ENCODE measurements at regions not wholly inside any gene's neighbourhood (a gene's known extent, or its start where the extent isn't known, plus 50 kb on each side); places are given as distances from the start of the nearest gene placed in this dataset.
"Not testable (repeated sequence)": the region's sequence is repeated elsewhere in the genome, so short reads cannot be mapped to it uniquely, and the experiment has no call there.

DNA sequence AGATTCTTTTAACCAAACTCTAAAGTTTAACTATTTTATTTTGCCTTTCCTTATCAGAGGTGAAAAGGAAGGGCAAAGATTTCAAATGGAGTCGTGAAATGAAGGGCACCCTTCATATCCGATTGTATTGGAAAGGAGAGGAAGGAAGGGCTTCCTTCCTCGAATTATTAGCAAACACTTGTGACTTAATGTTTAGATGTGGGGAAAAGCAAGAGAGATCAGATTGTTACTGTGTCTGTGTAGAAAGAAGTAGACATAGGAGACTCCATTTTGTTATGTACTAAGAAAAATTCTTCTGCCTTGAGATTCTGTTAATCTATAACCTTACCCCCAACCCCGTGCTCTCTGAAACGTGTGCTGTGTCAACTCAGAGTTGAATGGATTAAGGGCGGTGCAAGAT lies 291.5 kb downstream of the ABCC12 start:
- TF ChIP-seq, protein P1, sequence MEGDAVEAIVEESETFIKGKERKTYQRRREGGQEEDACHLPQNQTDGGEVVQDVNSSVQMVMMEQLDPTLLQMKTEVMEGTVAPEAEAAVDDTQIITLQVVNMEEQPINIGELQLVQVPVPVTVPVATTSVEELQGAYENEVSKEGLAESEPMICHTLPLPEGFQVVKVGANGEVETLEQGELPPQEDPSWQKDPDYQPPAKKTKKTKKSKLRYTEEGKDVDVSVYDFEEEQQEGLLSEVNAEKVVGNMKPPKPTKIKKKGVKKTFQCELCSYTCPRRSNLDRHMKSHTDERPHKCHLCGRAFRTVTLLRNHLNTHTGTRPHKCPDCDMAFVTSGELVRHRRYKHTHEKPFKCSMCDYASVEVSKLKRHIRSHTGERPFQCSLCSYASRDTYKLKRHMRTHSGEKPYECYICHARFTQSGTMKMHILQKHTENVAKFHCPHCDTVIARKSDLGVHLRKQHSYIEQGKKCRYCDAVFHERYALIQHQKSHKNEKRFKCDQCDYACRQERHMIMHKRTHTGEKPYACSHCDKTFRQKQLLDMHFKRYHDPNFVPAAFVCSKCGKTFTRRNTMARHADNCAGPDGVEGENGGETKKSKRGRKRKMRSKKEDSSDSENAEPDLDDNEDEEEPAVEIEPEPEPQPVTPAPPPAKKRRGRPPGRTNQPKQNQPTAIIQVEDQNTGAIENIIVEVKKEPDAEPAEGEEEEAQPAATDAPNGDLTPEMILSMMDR (conservative IDR thresholded peaks at IDR 0.05; ENCODE audit: low read length) = not testable (repeated sequence)
- TF ChIP-seq EZH2phosphoT487 (IDR thresholded peaks at IDR 0.05; ENCODE audit: borderline replicate concordance, low read depth, low read length) = not testable (repeated sequence)

Data from OCI-LY7 (cell line).